HG03097 (cell line): ENCODE measurements at regions not wholly inside any gene's neighbourhood (a gene's known extent, or its start where the extent isn't known, plus 50 kb on each side); places are given as distances from the start of the nearest gene placed in this dataset.

Source experiments
- ATAC-seq: cut with Tn5 transposase; IDR thresholded peaks from one replicate; pipeline ENCODE4 v1.9.1; 2021; ENCODE audit not compliant: unreplicated experiment, low FRiP score

DNA sequence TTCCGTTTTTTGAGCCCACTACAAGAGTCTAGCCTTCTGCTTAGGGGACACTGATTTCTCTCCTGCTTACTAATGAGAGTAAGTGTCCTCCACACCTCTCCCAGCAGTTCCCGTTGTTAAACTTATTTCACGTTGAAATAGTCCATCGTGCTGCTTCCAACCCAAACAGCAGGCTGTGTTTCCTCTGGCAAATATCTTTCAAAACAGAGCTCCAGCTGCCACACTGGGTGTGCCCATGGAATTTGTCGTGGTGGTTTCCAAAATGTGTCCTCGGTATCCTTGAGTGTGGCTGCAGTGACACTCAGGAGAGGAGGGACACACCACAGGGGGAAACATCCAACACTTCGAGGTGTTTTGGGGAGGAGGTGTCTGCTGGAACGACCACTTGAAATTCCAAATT is 176.5 kb upstream of the RALGAPA2 start:
- ATAC-seq, result no peak

DNA sequence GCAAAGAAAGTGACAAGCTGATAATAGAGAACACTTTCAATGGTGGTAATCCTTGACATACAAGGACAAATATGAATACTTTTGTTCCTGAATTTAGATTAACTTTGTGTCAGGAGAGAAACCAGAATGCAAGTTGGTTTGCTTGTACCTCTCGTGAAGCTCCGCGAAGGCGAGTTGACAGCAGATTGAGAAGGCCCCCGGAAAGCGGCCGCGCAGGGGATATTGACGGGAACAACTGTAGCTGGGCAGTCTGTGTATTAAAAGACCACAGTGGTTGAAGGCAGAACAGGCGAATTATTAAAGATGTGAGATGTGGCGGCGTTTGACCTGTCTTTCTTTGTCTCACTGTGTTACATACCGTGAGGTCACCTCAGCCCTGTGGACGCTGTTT is 175.8 kb upstream of the RALGAPA2 start:
- ATAC-seq, result no peak

DNA sequence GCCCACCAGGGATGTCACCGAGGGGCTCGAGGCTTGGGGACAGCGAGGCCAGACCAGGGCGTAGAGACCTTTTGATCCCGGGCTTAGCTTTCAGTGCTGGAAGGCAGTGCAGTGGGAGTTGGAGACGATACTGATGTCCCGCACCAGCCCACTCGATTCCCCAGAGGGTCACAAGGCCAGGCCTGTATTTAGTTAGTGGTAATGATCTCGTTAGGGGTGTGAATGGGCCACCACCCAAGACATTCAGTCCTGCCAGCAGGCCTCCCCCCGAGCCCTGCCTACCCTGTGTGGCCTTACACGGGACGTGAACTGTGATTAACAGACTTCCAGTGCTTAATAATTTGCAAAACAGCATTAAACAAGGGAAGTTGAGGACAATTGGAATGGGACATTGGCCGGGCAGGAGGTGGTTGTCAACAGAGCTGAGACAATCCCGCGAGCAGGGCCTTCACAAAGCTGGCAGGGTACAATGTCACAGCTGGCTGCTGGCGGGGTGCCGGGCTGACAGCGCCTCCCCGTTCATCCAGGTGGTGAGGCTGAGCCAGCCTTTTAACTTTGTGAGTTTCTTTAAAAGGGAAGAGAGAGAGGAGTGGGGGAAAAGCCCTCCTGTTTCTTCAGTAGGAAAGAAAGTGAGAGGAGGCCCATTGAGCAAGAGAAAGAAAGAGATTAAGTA is 175.3 kb upstream of the RALGAPA2 start:
- no peak for ATAC-seq

DNA sequence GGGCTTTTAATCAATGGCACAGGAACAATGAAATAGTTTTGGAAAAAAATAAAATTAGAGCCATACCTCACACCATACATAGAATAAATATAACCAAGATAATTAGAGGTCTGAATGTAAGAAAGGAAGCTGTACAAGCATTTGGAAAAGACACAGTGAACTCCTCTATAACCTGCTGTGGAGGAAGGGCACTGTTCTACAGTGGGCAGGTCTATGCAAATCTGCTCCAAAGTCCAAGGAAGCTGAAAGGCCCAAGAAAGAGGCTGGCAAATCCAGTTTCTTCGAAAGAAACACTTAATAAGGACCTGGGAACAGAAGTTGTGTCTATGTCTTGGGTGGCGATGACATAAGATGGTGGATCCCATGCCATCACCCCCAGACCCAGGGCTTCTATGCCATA is 169.4 kb upstream of the RALGAPA2 start:
- ATAC-seq, result no peak

DNA sequence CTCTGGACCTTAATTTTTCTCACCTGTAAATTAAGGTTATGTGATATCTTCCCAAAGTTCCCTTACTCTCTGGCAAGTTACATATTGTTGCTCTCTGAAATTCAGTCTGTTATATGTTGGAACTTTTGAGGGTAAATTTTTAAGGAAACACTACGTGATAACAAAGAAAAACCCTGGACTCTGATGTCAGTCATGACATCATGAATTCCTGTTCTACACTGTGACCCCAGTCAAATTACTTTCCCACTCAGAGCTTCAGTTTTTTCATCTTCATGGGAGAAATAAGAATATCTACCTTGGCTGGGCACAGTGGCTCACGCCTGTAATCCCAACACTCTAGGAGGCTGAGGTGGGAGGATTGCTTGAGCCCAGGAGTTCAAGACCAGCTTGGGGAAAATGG is 164.6 kb upstream of the RALGAPA2 start:
- ATAC-seq, result no peak

DNA sequence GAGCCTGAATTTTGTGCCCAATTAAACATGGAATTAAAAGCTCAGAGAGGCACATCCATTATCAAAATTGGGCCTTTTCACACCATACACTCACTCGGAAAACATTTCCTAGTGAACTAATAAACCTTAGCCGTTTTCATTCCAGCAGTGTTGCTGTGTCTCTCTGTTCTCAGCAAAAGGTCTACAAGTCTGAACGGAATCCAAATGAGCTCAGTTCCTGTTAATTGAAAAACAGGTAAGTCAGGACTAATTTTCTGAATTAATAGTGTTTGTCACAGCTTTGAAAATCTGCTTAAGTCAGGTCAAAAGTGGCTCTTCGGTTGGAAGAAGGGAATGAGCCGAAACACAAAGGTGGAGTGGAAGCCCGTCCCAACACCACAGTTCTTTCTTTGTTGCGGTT is 163.3 kb upstream of the RALGAPA2 start:
- ATAC-seq, result no peak

DNA sequence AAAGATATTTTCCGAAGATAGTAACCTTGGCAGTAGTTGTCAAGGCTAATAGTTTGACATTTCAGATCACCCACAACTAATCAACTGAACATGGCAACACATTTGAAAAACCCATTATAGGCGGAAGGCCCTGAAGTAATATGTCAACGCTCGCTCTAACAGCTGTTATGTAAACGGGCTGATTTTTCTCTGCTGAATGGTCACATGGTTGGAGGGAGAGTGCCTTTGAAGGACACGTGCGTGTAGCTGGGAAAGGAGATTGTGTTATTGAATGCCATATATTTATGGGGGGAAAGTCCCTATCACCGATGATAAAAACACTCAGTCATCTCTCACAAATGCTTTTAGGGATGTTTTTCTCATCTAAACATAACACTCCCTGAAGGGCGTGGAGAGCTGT is 160.0 kb upstream of the RALGAPA2 start:
- ATAC-seq, result no peak

DNA sequence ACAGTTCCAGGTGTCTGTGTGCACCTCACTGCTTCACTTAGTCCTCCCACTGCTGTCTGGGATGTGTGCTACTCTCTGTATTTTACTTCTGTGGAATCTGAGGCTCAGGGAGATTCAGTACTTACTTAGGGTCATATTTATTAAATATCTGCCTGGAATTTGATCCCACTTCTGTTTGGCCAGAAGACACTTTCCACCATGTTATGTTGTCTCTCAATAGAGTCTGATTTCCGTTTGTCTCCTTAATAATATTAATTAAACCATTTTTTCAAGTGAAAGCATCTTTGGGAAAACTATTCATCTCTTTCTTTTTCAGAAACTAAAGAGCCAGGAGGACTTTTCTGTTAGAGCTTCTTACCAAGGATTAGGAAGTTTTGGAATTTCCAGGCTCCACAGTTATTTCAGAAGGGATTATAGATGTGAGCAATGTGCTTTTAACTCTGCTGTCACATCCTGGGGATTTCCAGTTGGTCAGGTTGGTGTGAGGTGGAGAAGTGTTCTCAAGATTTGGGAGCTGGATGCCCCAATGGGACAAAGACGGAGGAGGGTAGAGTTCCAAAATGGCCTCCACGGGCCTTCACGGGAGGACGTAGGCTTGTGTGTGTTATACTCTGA is 156.8 kb upstream of the RALGAPA2 start:
- no peak for ATAC-seq

DNA sequence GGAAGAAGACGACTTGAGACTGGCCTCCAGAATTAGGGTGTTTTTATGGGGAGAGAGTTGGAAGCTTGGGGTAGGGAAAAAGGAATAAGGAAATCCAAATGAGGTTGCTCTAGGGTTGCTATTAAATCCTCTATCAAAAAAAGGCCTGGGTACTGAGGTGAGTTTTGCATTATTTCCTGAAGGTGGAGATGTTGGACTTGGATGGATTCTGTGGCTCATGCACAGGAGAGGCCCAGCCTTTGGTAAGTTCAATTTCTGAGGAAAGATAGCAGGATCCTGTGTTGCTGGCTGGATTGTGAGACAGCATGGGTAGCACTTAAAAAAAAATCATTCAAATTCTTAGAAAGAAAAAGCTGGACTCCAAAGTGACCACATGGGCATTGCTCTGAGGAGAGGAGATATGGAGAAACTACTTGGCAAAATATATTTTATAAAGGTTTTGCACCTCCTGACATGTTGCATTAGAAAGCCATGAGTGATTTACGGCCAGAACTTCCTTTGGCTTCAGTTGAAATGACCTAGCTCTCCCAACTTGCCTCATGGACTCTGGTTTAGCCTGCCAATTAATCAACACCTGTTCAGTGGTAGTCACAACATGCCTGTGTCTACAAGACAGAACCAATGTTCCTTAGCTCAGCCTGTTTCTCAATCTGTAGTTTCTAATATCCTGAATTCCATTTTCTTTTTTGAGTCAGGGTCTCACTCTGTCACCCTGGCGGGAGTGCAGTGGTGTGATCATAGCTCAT is 152.1 kb upstream of the RALGAPA2 start:
- no peak for ATAC-seq

DNA sequence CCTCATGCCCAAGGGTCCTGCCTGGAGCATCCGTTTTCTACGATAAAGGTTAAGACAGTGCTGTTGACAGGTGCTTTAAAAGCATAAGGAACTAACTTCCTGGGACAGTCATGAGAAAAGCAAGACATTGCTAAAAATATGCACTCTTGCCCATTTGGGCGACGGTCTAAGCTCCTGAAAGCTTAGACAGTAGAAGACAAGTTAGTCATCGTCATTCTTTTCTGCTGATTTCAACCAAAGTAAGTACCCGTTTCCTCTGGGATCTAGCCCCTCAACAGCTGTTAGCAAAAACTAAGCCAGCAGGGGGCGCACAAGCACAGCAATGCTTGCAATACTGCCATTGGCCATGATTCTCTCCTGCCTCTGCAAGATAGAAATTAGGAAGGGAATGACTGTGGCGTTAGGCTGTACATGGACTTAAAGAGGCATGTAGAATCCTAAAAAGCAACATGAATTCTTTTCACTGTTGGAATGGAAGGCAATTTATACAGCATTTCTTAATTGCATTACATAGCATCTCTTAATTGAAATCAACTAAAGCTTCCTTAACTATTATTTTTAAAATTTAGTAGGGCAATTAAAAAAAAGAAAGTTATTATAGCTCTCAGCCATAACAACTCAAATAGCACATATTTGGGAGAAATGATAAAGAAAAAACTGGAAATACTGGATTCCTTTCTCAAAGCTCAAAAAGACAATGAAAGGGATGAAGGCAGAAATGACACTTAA is 147.8 kb upstream of the RALGAPA2 start:
- ATAC-seq, result peak; percentile 79

DNA sequence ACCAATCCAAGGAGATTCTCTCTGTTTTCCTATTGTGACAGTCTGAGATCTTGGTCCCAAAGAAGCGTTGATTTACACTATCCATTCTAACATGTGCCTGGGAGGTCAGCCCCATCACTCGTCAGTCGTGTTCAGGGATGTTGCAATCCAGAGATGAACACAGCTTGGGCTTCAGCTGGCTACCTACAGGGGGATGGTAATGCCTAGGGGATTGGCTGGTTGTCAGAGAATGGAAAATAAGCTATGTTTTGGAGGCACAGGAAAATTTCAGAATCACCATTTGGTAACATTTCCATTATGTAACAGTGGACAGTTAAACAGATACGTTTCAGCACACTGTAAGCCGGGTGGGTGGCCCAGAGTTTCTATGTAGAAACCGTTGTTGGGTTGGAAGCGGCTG is 147.1 kb upstream of the RALGAPA2 start:
- ATAC-seq, result no peak

DNA sequence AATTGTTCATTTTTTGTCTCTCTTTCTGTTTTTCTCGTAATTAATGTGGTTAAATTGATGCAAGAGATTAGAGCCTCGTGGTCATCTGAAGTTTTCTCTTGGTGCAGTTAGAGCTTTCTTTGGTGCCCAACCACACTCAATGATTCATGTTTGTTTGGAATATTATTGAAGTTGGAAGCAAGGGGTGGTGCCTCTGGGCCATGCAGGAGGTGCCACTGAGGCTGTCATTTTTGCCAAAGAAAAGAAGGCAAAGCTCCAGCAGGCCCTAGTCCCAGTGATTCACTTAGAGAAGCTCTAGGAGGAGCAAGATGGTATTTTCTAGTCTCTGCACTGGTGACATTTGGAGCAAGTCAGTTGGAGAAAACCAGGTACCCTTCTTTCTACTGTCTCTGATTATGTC is 144.5 kb upstream of the RALGAPA2 start:
- no peak for ATAC-seq

DNA sequence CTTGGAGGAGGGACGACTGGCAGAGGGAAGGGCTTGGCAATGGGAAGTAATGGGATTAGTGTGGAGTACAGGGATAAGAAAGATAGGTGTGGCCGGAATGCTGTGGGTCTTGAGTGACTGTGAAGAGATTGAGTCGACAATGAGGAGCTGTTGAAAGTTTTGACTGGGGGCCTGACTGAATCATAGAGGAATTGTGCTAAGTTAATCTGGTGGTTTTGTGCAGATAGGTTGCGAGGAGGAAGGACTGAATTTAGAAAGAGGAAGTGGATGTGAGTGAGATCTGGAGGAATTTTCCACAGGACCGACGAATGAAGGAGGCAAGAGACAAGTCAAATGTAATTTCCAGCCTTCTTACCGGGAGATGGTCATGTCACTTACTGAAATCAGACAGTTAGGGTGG is 143.9 kb upstream of the RALGAPA2 start:
- ATAC-seq, result no peak

DNA sequence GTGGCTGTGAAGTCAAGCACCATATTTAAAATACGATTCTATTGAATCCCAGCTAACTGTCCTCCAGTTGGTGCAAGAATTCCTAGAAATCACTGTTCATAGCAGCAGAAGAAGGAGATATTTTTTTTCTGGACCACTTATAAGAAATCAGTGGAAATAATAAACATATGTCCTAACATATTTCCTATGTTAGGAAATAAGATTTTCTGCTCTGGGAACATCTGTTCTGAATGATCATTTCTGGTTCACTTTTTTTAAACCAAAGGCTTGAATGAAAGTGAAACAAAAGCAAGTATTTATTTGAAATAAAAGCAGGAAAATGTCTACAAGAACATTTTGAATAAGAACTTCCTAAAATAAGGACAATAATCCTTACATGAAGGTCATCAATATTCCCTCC is 138.9 kb upstream of the RALGAPA2 start:
- ATAC-seq, result no peak

DNA sequence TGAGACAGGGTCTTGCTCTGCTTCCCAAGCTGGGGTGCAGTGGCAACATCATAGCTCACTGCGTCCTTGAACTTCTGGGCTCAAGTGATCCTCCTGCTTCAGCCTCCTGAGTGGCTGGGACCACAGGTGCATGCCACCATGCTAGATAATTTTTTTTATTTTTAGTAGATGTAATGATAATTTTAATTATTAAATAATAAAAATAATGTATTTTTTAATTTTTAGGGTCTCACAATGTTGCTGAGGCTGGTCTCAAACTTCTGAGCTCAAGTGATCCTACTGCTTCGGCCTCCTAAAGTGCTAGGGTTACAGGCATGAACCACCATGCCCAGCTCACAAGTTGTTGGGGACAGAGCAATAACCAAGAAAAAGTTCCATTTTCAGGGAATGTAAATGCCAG is 138.0 kb upstream of the RALGAPA2 start:
- no peak for ATAC-seq

DNA sequence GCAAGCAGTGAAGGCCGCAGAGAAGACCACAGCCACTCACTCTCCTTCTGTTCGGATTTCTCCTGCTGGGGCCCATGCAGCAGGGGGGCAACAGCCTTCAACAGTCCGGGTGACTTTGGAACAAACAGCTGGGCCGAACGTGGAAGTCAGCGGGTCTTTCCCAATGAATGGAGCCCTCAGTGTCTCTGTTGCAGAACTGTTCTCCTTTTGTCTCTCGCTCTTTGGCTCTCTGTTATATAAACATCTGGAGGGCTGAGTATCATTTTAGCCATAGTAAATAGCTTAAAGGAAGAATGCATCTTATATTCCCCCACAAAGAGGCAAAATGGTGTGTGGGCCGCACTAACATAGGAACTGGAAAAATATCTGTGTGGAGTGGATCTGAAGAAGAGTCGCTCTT is 136.7 kb upstream of the RALGAPA2 start:
- no peak for ATAC-seq

DNA sequence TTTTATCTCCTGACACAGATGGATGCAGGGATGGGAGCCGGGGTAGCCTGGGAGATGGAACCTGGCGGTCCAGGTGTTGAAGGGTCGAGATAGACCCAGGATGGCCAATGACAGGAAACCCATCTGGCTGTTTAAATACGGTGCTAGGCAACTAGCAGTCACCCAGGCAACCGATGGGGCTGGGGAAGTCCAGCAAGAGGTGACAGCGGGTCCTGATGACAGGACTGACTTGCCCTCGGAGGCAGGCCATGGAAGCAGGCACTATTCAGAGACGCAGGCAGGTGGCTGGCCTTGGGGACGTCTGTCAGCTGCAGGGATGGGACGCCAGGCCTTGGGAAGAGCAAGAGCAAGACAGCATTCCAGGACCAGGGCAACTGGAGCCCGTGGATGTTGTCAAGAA is 135.4 kb upstream of the RALGAPA2 start:
- ATAC-seq, result no peak

DNA sequence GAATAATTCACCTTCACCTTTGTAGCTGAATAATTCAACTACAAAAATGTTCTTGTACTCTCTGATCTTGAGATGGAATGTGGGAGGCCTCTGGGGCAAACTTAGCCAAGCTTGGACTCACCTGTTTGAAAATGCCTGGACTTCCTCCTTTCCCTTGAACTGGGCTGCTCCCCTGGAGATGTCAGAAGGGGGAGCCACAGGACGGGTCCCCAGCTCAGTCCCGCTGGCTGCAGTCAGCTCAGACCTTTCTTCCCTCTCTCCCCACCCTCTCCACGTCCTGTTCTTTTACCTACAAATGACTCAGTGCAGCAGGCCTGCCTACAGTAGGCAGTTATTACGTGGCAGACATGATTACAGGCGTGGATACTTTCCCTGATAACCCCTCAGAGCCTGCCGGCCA is 131.5 kb upstream of the RALGAPA2 start:
- ATAC-seq, result no peak

DNA sequence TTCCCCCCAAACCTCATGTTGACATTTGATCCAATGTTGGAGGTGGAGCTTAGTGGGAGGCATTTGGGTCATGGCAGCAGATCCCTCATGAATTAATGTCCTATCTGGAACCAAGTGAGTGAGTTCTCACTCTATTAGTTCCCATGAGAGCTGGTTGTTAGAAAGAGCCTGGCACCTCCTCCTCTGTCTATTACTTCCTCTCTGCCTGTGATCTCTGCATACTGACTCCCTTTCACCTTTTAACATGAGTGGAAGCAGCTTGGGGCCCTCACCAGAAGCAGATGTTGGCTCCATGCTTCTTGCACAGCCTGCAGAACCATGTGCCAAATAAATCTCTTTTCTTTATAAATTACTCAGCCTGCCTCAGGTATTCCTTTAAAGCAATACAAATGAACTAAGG is 127.3 kb upstream of the RALGAPA2 start:
- ATAC-seq, result no peak

DNA sequence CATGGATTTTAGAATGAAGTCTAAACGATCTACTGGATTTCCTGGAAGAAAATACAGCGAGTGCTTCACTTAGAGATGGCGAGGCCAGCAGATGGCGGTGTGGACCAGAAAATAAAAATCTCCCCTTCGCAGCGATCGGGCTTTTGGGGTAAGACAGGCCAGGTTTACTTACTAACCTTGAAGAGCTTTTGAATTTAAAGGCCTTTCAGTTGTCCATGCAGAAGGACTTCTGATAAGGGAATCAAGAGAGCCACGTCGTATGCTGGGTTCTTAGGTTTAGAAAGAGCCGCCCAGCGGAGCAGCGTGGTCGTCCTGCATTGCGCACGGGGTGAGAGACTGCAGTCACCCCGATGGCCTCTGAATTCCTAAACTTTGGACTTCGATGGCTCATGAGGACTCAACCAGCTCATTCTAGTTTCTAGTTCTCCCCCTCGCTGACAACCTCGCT is 125.2 kb upstream of the RALGAPA2 start:
- no peak for ATAC-seq

DNA sequence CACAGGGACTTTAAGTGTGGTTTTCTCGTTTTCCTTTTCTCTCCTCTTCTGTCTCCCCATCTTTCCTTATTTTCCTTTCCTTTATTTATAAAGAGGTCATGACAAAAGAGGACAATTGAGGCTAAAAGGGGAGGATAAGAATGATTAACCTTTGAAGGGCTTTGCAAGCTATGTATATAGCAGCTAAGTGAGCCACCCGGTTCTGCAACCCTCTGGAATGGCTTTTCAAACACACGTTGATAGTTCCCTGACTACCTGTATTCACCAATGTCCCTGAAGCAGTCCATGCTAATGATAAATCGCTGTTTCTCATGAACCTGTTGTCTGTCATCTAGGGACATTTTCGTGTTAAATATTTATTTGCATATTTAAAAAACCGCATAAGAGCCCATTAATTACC is 124.4 kb upstream of the RALGAPA2 start:
- ATAC-seq, result no peak
